Uterus (tissue), 3 donors: ENCODE measurements at regions not wholly inside any gene's neighbourhood (a gene's known extent, or its start where the extent isn't known, plus 50 kb on each side); places are given as distances from the start of the nearest gene placed in this dataset.

Experiments used
- DNase-seq, 2 donors: peaks; one replicate each; pipeline ENCODE4 v3.0.0-alpha.2; 2019 to 2020
- H3K27ac ChIP-seq, 2 donors: fragments of 200-600 bp; sonication (generic); 1 replicate in 1 of 2; 2 replicates in 1 of 2; pipeline ENCODE4 v1.5.1; 2016 to 2018
- H3K27me3 ChIP-seq, 2 donors: fragments of 200-600 bp; sonication (generic); one replicate each; pipeline ENCODE4 v1.5.1; 2018 to 2019; ENCODE audit warnings: control low read depth in 1 of 2
- H3K36me3 ChIP-seq, 2 donors: fragments of 200-600 bp; sonication (generic); one replicate each; pipeline ENCODE4 v1.5.1; 2019; ENCODE audit warnings: control low read depth in 1 of 2
- H3K4me1 ChIP-seq, 2 donors: fragments of 200-600 bp; sonication (generic); one replicate each; pipeline ENCODE4 v1.5.1; 2018 to 2019; ENCODE audit warnings: control low read depth in 1 of 2
- H3K4me3 ChIP-seq, 2 donors: fragments of 200-600 bp; sonication (generic); 1 replicate in 1 of 2; 2 replicates in 1 of 2; pipeline ENCODE4 v1.5.1; 2018 to 2019; ENCODE audit warnings: mild to moderate bottlenecking in 1 of 2
- H3K9me3 ChIP-seq, 2 donors: fragments of 200-600 bp; sonication (generic); one replicate each; pipeline ENCODE4 v1.5.1; 2019; ENCODE audit warnings: control low read depth in 1 of 2
- CTCF ChIP-seq, 4 experiments: fragments of 200-600 bp in 2 of 4; fragments of 450-650 bp in 2 of 4; sonication (generic) in 2 of 4; IDR thresholded peaks; one replicate each; pipeline ENCODE4 v1.5.1; 2016 to 2019; ENCODE audit warnings: antibody characterized with exemption in 4 of 4, mild to moderate bottlenecking in 2 of 4, moderate library complexity in 1 of 4
- POLR2A ChIP-seq, 2 donors: fragments of 450-650 bp; IDR thresholded peaks; one replicate each; pipeline ENCODE4 v1.6.1; 2016; ENCODE audit warnings: antibody characterized with exemption in 2 of 2, mild to moderate bottlenecking in 1 of 2, moderate library complexity in 1 of 2
- intact Hi-C: fragments of 100-400 bp; cut with DNase I; formaldehyde crosslinking; loops from one replicate; pipeline ENCODE4 v1.15.1; 2023; ENCODE audit warnings: low total_unique reads
- donor health status: DM: yes; HTN: yes; CAD: no.

- Histone ChIP-seq H3K36me3 (no peaks in the 10 kb centered on the region), H3K27me3 (no peaks in the 10 kb centered on the region), H3K9me3 (no peaks in the 10 kb centered on the region), H3K27ac (no peak overlapping the region), H3K4me1 (no peaks in the 10 kb centered on the region), H3K4me3 (no peak overlapping the region)
- no peak for TF ChIP-seq POLR2A (IDR thresholded peaks at IDR 0.05)
- no peak for TF ChIP-seq CTCF (IDR thresholded peaks at IDR 0.05)
- intact Hi-C loops = no loop called here
- no peak for DNase-seq
Measured at GRCh38 chr2:83058683-83059082, 1400.4 kb downstream of the SUCLG1 start.

DNA sequence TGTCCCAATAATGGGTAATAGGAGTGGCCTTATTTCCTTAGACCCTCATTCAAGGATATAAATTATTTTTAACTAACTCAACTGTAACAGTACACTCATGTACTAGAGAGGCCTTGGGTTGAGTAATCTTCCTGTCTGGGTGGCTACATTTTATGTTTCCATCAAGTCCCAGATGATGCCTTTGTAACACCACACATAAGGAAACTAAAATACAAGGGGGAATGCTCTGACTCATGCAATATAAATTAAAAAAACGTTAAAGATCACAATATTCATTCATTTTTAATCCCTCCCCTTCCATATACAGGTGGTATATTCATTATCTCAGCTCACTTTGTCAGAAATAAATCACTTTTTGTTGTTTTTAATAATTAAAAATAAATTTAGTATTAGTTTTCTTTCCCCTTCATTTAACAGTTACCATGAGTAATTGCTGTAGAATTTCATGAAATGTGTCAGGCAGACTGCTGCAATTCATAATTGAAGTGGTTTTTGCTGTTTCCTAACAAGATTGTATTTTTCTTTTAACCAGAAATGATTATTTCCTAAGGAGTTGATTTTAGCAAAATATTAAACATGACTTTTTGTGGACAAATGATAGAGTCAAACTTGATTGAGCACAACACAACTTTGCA lies 1403.6 kb downstream of the SUCLG1 start:
- H3K27ac ChIP-seq = no peak overlapping the region
- intact Hi-C loops = no loop called here
- no peaks in the 10 kb centered on the region for H3K9me3 ChIP-seq
- no peaks in the 10 kb centered on the region for H3K36me3 ChIP-seq
- H3K4me1 ChIP-seq = no peaks in the 10 kb centered on the region
- DNase-seq = no peak
- H3K4me3 ChIP-seq = no peak overlapping the region
- H3K27me3 ChIP-seq = no peaks in the 10 kb centered on the region
- TF ChIP-seq POLR2A (IDR thresholded peaks at IDR 0.05) (no peak), CTCF (IDR thresholded peaks at IDR 0.05) (no peak)

DNA sequence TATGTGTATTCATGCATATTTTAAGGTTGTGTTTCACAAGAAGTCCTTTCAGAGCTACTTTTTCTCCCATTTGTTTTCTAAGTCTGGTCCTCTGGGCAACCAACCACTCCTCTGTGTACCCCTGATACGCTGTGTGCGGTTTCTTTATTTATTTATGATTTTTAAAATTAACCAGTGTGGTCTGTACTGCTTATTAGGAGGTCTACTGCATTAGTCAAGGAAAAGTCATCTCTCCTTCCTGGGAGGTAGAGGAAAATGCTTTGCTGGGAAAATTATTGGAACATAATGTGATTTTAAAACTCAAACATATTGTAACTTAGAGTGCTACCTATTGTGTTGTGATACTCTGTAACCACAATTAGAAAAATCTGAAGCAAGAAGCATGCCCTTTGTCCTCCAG lies 1404.3 kb downstream of the SUCLG1 start:
- intact Hi-C loops = no loop called here
- no peak for DNase-seq
- Histone ChIP-seq H3K9me3 (no peaks in the 10 kb centered on the region), H3K36me3 (no peaks in the 10 kb centered on the region), H3K4me1 (no peaks in the 10 kb centered on the region), H3K27me3 (no peaks in the 10 kb centered on the region), H3K27ac (no peak overlapping the region), H3K4me3 (no peak overlapping the region)
- TF ChIP-seq POLR2A (IDR thresholded peaks at IDR 0.05) (no peak), CTCF (IDR thresholded peaks at IDR 0.05) (no peak)

DNA sequence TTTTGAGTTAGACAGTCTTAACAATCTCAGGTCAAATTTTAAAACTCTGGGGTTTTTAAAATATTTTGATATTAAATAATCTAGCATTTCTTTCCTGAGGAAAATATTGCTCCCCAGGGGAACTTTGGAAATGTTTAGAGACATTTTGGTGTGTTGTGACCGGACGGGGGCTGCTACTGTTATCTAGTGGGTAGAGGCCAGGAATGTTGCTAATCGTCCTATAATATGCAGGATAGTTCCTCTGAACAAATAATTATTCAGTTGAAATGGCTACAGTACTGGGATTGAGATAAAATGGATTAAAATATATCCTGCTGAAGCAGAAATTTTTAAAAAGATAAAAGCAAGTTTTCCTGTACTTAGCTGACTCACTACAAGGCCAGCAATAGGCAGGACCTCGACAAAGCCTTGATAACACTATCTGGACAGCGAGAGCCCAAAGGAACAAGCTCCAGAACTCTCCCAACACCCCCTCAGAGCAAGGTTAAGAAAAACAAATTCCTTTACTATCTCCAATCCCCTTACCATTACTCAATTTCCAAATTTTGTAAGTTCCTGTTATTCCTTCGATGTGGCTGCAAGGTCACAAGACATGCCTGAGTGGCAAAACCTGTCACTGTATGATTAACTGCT lies 1407.4 kb downstream of the SUCLG1 start:
- Histone ChIP-seq H3K4me3 (no peak overlapping the region), H3K4me1 (no peaks in the 10 kb centered on the region), H3K27ac (no peak overlapping the region), H3K36me3 (no peaks in the 10 kb centered on the region), H3K27me3 (no peaks in the 10 kb centered on the region), H3K9me3 (no peaks in the 10 kb centered on the region)
- intact Hi-C loops = no loop called here
- DNase-seq = no peak
- TF ChIP-seq CTCF (IDR thresholded peaks at IDR 0.05) = no peak
- no peak for TF ChIP-seq POLR2A (IDR thresholded peaks at IDR 0.05)

DNA sequence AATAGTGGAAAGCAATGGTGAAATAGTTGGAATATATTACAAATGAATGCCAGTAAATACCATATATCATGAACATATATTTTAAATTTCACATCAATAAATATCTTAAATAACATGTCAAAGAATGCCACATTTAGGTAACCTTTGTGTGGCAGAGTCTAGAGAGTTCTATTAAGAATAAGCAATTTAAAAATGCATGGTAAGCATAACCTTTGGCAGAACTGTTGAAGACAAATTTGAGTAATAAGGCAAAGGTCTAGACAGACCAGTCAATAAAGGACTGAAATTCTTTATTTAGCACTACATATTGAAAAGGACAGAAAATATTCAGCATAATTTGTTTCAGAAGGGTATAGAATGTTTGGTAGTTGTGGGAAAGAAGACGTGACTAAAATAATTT lies 1417.0 kb downstream of the SUCLG1 start:
- no peak overlapping the region for H3K4me3 ChIP-seq
- intact Hi-C loops = no loop called here

More for the DNA sequence above, 1417.0 kb downstream of the SUCLG1 start:
- Histone ChIP-seq H3K36me3 (no peaks in the 10 kb centered on the region), H3K27me3 (no peaks in the 10 kb centered on the region), H3K27ac (no peak overlapping the region), H3K4me1 (no peaks in the 10 kb centered on the region), H3K9me3 (no peaks in the 10 kb centered on the region)
- TF ChIP-seq CTCF (IDR thresholded peaks at IDR 0.05) (no peak), POLR2A (IDR thresholded peaks at IDR 0.05) (no peak)
- DNase-seq = no peak
